Breast epithelium (tissue), 4 donors: ENCODE measurements at regions not wholly inside any gene's neighbourhood (a gene's known extent, or its start where the extent isn't known, plus 50 kb on each side); places are given as distances from the start of the nearest gene placed in this dataset.

ENCODE experiments used
- DNase-seq, 2 donors: peaks; one replicate each; pipeline ENCODE4 v3.0.0-alpha.2; 2019; ENCODE audit warnings: low spot score in 2 of 2
- H3K27ac ChIP-seq, 2 donors: fragments of 200-600 bp; sonication (generic) in 1 of 2; one replicate each; pipeline ENCODE4 v1.5.1; 2016 to 2019; ENCODE audit warnings: mild to moderate bottlenecking in 1 of 2
- H3K27me3 ChIP-seq, 2 donors: fragments of 200-600 bp; sonication (generic) in 1 of 2; one replicate each; pipeline versions ENCODE4 v1.5.1 to v1.6.0; 2017 to 2019; ENCODE audit warnings: control low read depth in 1 of 2, mild to moderate bottlenecking in 1 of 2
- H3K36me3 ChIP-seq: fragments of 200-600 bp; one replicate; pipeline ENCODE4 v1.5.1; 2019
- H3K4me1 ChIP-seq, 2 donors: fragments of 200-600 bp; sonication (generic); one replicate each; pipeline ENCODE4 v1.5.1; 2016 to 2019; ENCODE audit warnings: control low read depth in 1 of 2
- H3K4me3 ChIP-seq, 3 donors: fragments of 200-600 bp; sonication (generic); 1 replicate in 2 of 3; 2 replicates in 1 of 3; pipeline ENCODE4 v1.5.1; 2016 to 2019; ENCODE audit warnings: mild to moderate bottlenecking in 3 of 3, moderate library complexity in 2 of 3
- H3K9me3 ChIP-seq, 2 donors: fragments of 200-600 bp; sonication (generic) in 1 of 2; one replicate each; pipeline ENCODE4 v1.5.1; 2016 to 2019; ENCODE audit warnings: control low read depth in 1 of 2
- POLR2A ChIP-seq: fragments of 450-650 bp; IDR thresholded peaks from one replicate; pipeline ENCODE4 v1.6.1; 2016; ENCODE audit warnings: antibody characterized with exemption, mild to moderate bottlenecking, moderate library complexity
- POLR2AphosphoS5 ChIP-seq, 3 donors: sonication (generic); formaldehyde crosslinking; IDR thresholded peaks; one replicate each; pipeline ENCODE4 v1.6.1; 2017; ENCODE audit warnings: antibody characterized with exemption in 3 of 3
- intact Hi-C: fragments of 100-400 bp; cut with DNase I; formaldehyde crosslinking; loops from one replicate; pipeline ENCODE4 v1.15.1; 2023; ENCODE audit warnings: low total_unique reads
- TF ChIP-seq, protein P1 (sequence below), 3 donors: fragments of 450-650 bp; IDR thresholded peaks; one replicate each; pipeline ENCODE4 v1.5.1; 2016 to 2017; ENCODE audit warnings: antibody characterized with exemption in 3 of 3, mild to moderate bottlenecking in 3 of 3, moderate library complexity in 3 of 3

DNA sequence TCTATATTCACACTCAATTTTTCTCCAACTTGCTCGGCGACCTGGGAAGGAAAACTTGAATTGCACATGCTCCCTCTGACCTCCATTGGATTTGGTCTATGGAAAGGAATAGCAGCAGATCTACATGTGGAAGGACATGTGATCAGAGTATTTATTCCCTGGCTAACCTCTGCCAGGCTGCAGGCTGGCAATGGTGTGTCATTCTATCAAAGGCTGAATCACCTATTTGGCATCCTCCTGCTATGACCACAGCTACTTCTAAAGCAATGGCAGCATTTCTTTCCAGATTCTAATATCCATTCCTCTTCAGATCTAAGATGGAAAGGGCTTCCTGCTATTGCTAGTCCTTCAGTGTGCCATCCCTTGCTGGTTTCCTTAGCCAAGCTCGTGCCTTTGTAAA lies 144.3 kb upstream of the FREM2 start:
- H3K36me3 ChIP-seq, result no peaks in the 10 kb centered on the region
- no peaks in the 10 kb centered on the region for H3K27me3 ChIP-seq
- H3K9me3 ChIP-seq, result peaks cover 0 to 2% of the 10 kb centered on the region in 2 donors
- intact Hi-C loops, result no loop called here
- H3K4me1 ChIP-seq, result no peaks in the 10 kb centered on the region
- H3K4me3 ChIP-seq, result no peak overlapping the region
- TF ChIP-seq, protein P1, sequence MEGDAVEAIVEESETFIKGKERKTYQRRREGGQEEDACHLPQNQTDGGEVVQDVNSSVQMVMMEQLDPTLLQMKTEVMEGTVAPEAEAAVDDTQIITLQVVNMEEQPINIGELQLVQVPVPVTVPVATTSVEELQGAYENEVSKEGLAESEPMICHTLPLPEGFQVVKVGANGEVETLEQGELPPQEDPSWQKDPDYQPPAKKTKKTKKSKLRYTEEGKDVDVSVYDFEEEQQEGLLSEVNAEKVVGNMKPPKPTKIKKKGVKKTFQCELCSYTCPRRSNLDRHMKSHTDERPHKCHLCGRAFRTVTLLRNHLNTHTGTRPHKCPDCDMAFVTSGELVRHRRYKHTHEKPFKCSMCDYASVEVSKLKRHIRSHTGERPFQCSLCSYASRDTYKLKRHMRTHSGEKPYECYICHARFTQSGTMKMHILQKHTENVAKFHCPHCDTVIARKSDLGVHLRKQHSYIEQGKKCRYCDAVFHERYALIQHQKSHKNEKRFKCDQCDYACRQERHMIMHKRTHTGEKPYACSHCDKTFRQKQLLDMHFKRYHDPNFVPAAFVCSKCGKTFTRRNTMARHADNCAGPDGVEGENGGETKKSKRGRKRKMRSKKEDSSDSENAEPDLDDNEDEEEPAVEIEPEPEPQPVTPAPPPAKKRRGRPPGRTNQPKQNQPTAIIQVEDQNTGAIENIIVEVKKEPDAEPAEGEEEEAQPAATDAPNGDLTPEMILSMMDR (IDR thresholded peaks at IDR 0.05), result no peak
- TF ChIP-seq POLR2AphosphoS5 (IDR thresholded peaks at IDR 0.05), result no peak
- no peak for TF ChIP-seq POLR2A
- no peak overlapping the region for H3K27ac ChIP-seq
- DNase-seq, result no peak

DNA sequence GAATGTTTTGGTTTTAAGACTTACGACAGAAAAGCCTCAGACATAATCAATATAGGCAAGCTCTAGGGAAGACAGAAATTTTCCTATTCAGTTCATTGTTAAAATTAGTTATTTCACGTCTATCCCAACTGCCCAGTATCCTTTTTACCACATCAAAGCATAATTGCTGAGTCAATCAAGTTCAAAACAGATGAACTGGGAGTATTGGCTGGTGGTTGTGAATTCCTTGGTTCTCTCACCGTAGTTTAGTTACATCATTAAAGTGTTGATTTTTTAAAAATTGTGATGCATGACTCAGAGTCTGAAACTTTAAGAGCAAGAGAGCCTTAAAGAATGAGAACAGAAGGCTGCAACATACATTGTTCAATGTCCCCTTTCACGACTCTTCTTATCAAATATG lies 143.3 kb upstream of the FREM2 start:
- H3K36me3 ChIP-seq, result no peaks in the 10 kb centered on the region
- H3K27me3 ChIP-seq, result no peaks in the 10 kb centered on the region
- no peaks in the 10 kb centered on the region for H3K4me1 ChIP-seq

DNA sequence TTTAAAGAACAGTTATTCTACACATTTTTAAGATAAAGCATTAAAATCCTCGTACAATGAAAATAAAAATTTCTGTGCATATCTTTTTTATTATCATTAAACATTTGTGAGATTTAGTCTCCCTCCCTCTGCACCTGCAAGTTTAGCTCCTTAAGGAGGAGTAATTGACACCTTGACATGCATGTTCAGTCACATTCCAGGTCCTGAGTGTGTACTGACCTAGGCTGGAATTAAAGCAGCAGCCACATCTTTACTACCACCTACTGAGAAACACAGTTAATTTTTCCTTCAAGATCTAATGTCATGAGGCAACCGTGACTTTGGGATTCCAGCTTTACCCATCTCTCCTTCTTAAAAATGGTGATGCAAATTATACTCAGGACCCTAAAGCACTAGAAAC lies 123.1 kb upstream of the FREM2 start:
- intact Hi-C loops, result loop anchor here (2.0 kb wide), 1 partner anchor 59 kb away; no protein-coding TSS in a partner anchor
- TF ChIP-seq POLR2AphosphoS5 (IDR thresholded peaks at IDR 0.05) (no peak), POLR2A (no peak)
- TF ChIP-seq, protein P1 (IDR thresholded peaks at IDR 0.05), result no peak

More for the DNA sequence above, 143.3 kb upstream of the FREM2 start:
- DNase-seq, result no peak
- TF ChIP-seq POLR2AphosphoS5 (IDR thresholded peaks at IDR 0.05) (no peak), POLR2A (no peak)
- TF ChIP-seq, protein P1 (IDR thresholded peaks at IDR 0.05), result no peak
- Histone ChIP-seq H3K9me3 (peaks cover 0 to 7% of the 10 kb centered on the region in 2 donors), H3K4me3 (no peak overlapping the region), H3K27ac (no peak overlapping the region)
- intact Hi-C loops, result no loop called here

DNA sequence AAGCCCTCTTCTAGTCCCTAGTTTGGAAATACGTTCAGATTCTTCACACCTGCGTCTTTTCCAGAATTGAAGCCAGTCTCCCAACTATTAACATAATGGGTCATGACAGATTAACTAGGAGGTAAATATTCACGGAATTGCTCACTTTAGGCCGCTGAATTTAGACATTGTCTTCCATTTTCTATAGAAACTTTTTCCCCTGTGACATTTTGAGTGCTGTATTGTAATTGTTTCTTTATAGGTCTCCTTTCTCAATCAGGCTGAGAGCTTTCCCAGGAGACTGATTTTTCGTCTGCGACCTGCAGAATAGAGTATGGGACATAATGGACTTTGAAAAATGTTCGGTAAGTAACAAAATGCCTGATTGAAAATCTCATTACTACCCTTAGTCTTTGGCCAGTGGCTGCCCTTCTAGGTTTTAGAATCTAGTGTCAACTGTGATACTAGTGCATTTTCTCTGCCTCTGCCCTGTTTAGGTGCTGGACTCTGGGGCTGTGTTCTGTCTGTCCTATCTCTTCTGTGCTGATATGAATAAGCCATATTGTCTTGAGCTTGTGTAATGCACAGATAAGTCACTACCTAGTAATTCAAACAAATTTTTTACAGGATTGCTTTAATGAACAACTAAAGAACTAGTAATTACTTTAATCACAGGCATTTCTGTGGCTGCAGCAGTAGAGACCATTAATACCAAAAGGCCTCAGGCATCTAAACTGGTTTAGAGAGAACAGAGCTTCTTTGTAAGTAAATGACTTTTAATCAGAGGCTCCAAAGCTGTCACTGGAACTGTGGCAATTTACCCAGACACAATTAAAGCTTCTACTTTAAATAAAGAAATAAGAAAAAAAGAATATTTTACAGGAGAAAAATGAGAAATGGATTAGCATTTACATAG lies 122.4 kb upstream of the FREM2 start:
- Histone ChIP-seq H3K4me1 (no peaks in the 10 kb centered on the region), H3K27me3 (peaks cover 0 to 7% of the 10 kb centered on the region in 2 donors), H3K36me3 (no peaks in the 10 kb centered on the region), H3K9me3 (no peaks in the 10 kb centered on the region), H3K27ac (no peak overlapping the region), H3K4me3 (no peak overlapping the region)
- no peak for DNase-seq
- intact Hi-C loops, result loop anchor here (2.0 kb wide), 1 partner anchor 58 kb away; no protein-coding TSS in a partner anchor
- TF ChIP-seq, protein P1 (IDR thresholded peaks at IDR 0.05), result no peak
- no peak for TF ChIP-seq POLR2A
- TF ChIP-seq POLR2AphosphoS5 (IDR thresholded peaks at IDR 0.05), result no peak

More for the DNA sequence above, 123.1 kb upstream of the FREM2 start:
- Histone ChIP-seq H3K36me3 (no peaks in the 10 kb centered on the region), H3K4me1 (no peaks in the 10 kb centered on the region), H3K4me3 (no peak overlapping the region), H3K27ac (no peak overlapping the region), H3K9me3 (no peaks in the 10 kb centered on the region), H3K27me3 (peaks cover 0 to 7% of the 10 kb centered on the region in 2 donors)
- DNase-seq, result no peak

DNA sequence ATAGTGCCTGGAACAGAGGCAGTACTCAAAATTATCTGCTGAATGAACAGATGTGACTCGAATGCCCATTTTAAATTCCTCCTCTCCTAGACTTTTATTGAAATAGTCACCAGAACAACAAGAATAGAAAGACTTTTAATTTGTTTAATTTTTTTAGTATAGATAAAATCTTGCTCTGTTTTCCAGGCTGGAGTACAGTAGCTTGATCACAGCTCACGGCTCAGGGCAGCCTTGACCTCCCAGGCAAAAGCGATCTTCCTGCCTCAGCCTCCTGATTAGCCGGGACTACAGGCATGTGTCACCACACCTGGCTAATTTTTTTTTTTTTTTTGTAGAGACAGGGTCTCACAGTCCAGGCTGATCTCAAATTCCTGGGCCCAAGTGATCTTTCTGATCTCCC lies 120.9 kb upstream of the FREM2 start:
- no peak for DNase-seq
- TF ChIP-seq POLR2AphosphoS5 (IDR thresholded peaks at IDR 0.05) (no peak), POLR2A (no peak)
- TF ChIP-seq, protein P1 (IDR thresholded peaks at IDR 0.05), result no peak
- Histone ChIP-seq H3K36me3 (no peaks in the 10 kb centered on the region), H3K9me3 (peaks cover 0 to 3% of the 10 kb centered on the region in 2 donors), H3K4me3 (no peak overlapping the region), H3K27me3 (peaks cover 0 to 7% of the 10 kb centered on the region in 2 donors), H3K27ac (no peak overlapping the region), H3K4me1 (no peaks in the 10 kb centered on the region)
- intact Hi-C loops, result no loop called here
